ENCODE measurements at regions not wholly inside any gene's neighbourhood (a gene's known extent, or its start where the extent isn't known, plus 50 kb on each side); places are given as distances from the start of the nearest gene placed in this dataset.

DNA sequence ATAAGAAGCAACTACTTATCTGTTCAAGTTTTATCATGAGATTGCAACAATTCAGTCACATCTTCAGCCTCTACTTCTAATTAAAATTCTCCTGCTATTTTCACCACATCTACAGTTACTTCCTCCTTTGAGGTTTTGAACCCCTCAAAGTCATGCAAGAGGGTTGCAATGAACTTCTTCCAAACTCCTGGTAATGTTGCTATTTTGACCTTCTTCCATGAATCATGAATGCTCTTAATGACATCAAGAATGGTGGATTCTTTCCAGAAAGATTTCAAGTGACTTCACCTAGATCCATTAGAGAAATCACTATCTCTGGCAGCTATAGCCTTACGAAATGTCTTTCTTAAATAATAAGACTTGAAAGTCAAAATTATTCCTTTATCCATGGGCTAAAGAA, 1052.8 kb upstream of the NRXN1 start:
- H3K4me1 ChIP-seq (ENCODE audit: insufficient read depth): no peaks in the 10 kb centered on the region
- H2AFZ ChIP-seq: no peak overlapping the region
- DNase-seq (ENCODE audit: low spot score): no peak
- H3K36me3 ChIP-seq (replicated peaks; ENCODE audit: insufficient read depth, low read depth): no peaks in the 10 kb centered on the region
- H3K27ac ChIP-seq: no peak overlapping the region
- H3K9me3 ChIP-seq (ENCODE audit: low read depth): no peaks in the 10 kb centered on the region
- no peaks in the 10 kb centered on the region for H3K27me3 ChIP-seq
- no peak for TF ChIP-seq EZH2 (IDR thresholded peaks at IDR 0.05; ENCODE audit: borderline replicate concordance)
- TF ChIP-seq, protein P1, sequence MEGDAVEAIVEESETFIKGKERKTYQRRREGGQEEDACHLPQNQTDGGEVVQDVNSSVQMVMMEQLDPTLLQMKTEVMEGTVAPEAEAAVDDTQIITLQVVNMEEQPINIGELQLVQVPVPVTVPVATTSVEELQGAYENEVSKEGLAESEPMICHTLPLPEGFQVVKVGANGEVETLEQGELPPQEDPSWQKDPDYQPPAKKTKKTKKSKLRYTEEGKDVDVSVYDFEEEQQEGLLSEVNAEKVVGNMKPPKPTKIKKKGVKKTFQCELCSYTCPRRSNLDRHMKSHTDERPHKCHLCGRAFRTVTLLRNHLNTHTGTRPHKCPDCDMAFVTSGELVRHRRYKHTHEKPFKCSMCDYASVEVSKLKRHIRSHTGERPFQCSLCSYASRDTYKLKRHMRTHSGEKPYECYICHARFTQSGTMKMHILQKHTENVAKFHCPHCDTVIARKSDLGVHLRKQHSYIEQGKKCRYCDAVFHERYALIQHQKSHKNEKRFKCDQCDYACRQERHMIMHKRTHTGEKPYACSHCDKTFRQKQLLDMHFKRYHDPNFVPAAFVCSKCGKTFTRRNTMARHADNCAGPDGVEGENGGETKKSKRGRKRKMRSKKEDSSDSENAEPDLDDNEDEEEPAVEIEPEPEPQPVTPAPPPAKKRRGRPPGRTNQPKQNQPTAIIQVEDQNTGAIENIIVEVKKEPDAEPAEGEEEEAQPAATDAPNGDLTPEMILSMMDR (IDR thresholded peaks at IDR 0.05; ENCODE audit: poor library complexity): no peak
- no peak for TF ChIP-seq EZH2phosphoT487 (IDR thresholded peaks at IDR 0.05; ENCODE audit: low read depth, severe bottlenecking, unreplicated experiment)
- WGBS (ENCODE audit: low lambda C conversion rate, missing lambda C conversion rate): 89% methylated on average over 1 of the region's 1 CpG
- H3K79me2 ChIP-seq: no peaks in the 10 kb centered on the region
- H3K9me2 ChIP-seq (replicated peaks; ENCODE audit: insufficient read depth): no peaks in the 10 kb centered on the region
- no peaks in the 10 kb centered on the region for H4K20me1 ChIP-seq (ENCODE audit: insufficient read depth, poor library complexity, severe bottlenecking)
- no peak overlapping the region for H3K4me3 ChIP-seq
- no peak overlapping the region for H3K4me2 ChIP-seq

DNA sequence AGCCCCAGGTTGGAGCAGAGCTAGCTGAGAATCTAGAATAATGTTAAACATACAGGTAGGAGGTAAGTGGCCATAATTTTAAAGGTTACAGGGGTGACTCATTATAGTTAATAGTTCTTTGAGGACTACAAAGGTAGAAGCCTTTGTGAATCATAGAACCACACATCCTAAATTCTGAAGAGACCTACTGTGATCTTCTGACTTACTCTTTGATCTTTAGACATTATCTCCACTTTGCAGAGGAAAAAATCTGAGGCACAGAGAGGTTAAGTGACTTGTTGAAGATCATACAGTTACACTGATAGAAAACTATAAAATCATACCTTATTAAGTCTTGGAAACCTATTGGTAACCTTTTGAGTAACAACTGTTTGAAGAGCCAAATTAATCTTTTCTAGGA, 1051.3 kb upstream of the NRXN1 start:
- no peak for TF ChIP-seq EZH2phosphoT487 (IDR thresholded peaks at IDR 0.05; ENCODE audit: low read depth, severe bottlenecking, unreplicated experiment)
- no peak for TF ChIP-seq EZH2 (IDR thresholded peaks at IDR 0.05; ENCODE audit: borderline replicate concordance)
- TF ChIP-seq, protein P1 (IDR thresholded peaks at IDR 0.05; ENCODE audit: poor library complexity): no peak

DNA sequence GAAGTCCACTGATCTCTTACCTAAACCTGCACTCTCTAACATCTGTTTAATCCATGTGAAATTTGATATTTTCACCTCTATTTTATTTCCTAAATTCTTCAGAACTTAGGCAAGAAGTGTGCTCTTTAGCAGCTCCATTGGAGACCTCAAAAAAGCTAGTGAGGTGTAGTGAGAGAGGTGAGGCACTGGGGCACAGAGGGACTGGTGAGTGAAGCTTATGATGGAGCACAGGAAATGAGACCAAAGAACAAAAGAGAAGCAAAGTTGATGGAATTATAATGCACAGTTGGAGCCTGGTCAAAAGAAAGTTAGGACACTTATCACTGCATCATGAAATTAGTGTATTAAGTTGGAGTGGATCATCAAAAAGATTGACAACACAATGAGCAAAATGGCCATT, 1050.7 kb upstream of the NRXN1 start:
- H3K36me3 ChIP-seq (replicated peaks; ENCODE audit: insufficient read depth, low read depth): no peaks in the 10 kb centered on the region
- H3K9me3 ChIP-seq (ENCODE audit: low read depth): no peaks in the 10 kb centered on the region
- no peak overlapping the region for H3K4me2 ChIP-seq
- H4K20me1 ChIP-seq (ENCODE audit: insufficient read depth, poor library complexity, severe bottlenecking): no peaks in the 10 kb centered on the region
- DNase-seq (ENCODE audit: low spot score): no peak
- no peak overlapping the region for H3K4me3 ChIP-seq
- no peak overlapping the region for H3K27ac ChIP-seq
- H2AFZ ChIP-seq: no peak overlapping the region
- H3K79me2 ChIP-seq: no peaks in the 10 kb centered on the region
- H3K27me3 ChIP-seq: no peaks in the 10 kb centered on the region
- no peaks in the 10 kb centered on the region for H3K9me2 ChIP-seq (replicated peaks; ENCODE audit: insufficient read depth)
- H3K4me1 ChIP-seq (ENCODE audit: insufficient read depth): no peaks in the 10 kb centered on the region
- TF ChIP-seq, protein P1 (IDR thresholded peaks at IDR 0.05; ENCODE audit: poor library complexity): no peak
- TF ChIP-seq EZH2 (IDR thresholded peaks at IDR 0.05; ENCODE audit: borderline replicate concordance) (no peak), EZH2phosphoT487 (IDR thresholded peaks at IDR 0.05; ENCODE audit: low read depth, severe bottlenecking, unreplicated experiment) (no peak)

More for the DNA sequence above, 1051.3 kb upstream of the NRXN1 start:
- no peaks in the 10 kb centered on the region for H3K79me2 ChIP-seq
- no peak overlapping the region for H3K4me3 ChIP-seq
- DNase-seq (ENCODE audit: low spot score): no peak
- H4K20me1 ChIP-seq (ENCODE audit: insufficient read depth, poor library complexity, severe bottlenecking): no peaks in the 10 kb centered on the region
- no peak overlapping the region for H2AFZ ChIP-seq
- H3K4me2 ChIP-seq: no peak overlapping the region
- no peaks in the 10 kb centered on the region for H3K9me3 ChIP-seq (ENCODE audit: low read depth)
- H3K27me3 ChIP-seq: no peaks in the 10 kb centered on the region
- H3K4me1 ChIP-seq (ENCODE audit: insufficient read depth): no peaks in the 10 kb centered on the region
- no peaks in the 10 kb centered on the region for H3K36me3 ChIP-seq (replicated peaks; ENCODE audit: insufficient read depth, low read depth)
- H3K9me2 ChIP-seq (replicated peaks; ENCODE audit: insufficient read depth): no peaks in the 10 kb centered on the region
- no peak overlapping the region for H3K27ac ChIP-seq

DNA sequence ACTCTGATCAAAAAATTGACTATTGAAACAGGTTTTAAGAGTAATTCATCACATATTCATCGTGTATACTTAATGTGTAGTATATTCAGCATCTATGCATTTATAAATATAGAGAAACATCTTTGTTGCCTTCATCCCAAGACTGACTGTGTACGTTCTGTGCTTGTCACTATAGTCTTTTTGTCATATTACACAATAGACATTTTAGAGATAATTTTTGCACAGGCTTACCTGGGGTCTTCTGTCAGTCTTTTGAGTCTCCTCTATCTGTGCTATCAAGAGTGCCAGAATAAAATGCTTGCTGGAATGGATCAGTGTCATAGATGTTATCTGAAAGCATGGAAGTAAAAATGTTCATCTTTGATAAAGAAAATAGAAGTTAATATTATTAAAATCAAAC, 1047.7 kb upstream of the NRXN1 start:
- no peak overlapping the region for H3K27ac ChIP-seq
- H2AFZ ChIP-seq: no peak overlapping the region
- H3K4me1 ChIP-seq (ENCODE audit: insufficient read depth): no peaks in the 10 kb centered on the region
- WGBS (ENCODE audit: low lambda C conversion rate, missing lambda C conversion rate): 93% methylated on average over 2 of the region's 2 CpGs
- no peak overlapping the region for H3K4me3 ChIP-seq
- H4K20me1 ChIP-seq (ENCODE audit: insufficient read depth, poor library complexity, severe bottlenecking): no peaks in the 10 kb centered on the region
- H3K4me2 ChIP-seq: no peak overlapping the region
- no peaks in the 10 kb centered on the region for H3K36me3 ChIP-seq (replicated peaks; ENCODE audit: insufficient read depth, low read depth)
- no peak for TF ChIP-seq EZH2 (IDR thresholded peaks at IDR 0.05; ENCODE audit: borderline replicate concordance)
- TF ChIP-seq, protein P1 (IDR thresholded peaks at IDR 0.05; ENCODE audit: poor library complexity): no peak
- TF ChIP-seq EZH2phosphoT487 (IDR thresholded peaks at IDR 0.05; ENCODE audit: low read depth, severe bottlenecking, unreplicated experiment): no peak
- no peak for DNase-seq (ENCODE audit: low spot score)
- no peaks in the 10 kb centered on the region for H3K9me2 ChIP-seq (replicated peaks; ENCODE audit: insufficient read depth)
- no peaks in the 10 kb centered on the region for H3K9me3 ChIP-seq (ENCODE audit: low read depth)
- no peaks in the 10 kb centered on the region for H3K27me3 ChIP-seq
- H3K79me2 ChIP-seq: no peaks in the 10 kb centered on the region
